Parathyroid adenoma (tissue), 2 donors: ENCODE measurements at regions not wholly inside any gene's neighbourhood (a gene's known extent, or its start where the extent isn't known, plus 50 kb on each side); places are given as distances from the start of the nearest gene placed in this dataset.

Experiments
- H2AFZ ChIP-seq: fragments of 300-600 bp; sonication (generic); one replicate; pipeline ENCODE4 v1.7.0; 2017; ENCODE audit warnings: antibody characterized with exemption, mild to moderate bottlenecking
- H3K27ac ChIP-seq: fragments of 300-600 bp; sonication (generic); one replicate; pipeline ENCODE4 v1.7.0; 2017
- H3K27me3 ChIP-seq: fragments of 300-600 bp; sonication (generic); one replicate; pipeline ENCODE4 v1.7.0; 2017; ENCODE audit warnings: low read length; ENCODE audit not compliant: control insufficient read depth, insufficient read depth
- H3K36me3 ChIP-seq: fragments of 300-600 bp; sonication (generic); one replicate; pipeline ENCODE4 v1.7.0; 2017; ENCODE audit warnings: low read length; ENCODE audit not compliant: control insufficient read depth, insufficient read depth
- H3K4me1 ChIP-seq: fragments of 300-600 bp; sonication (generic); one replicate; pipeline ENCODE4 v1.7.0; 2017; ENCODE audit warnings: control low read depth
- H3K4me2 ChIP-seq: fragments of 300-600 bp; sonication (generic); one replicate; pipeline ENCODE4 v1.7.0; 2017; ENCODE audit warnings: low read length
- H3K4me3 ChIP-seq: fragments of 300-600 bp; sonication (generic); one replicate; pipeline ENCODE4 v1.7.0; 2017; ENCODE audit warnings: low read depth, low read length
- H3K79me2 ChIP-seq: fragments of 300-600 bp; sonication (generic); one replicate; pipeline ENCODE4 v1.7.0; 2017; ENCODE audit warnings: control low read depth
- H3K9ac ChIP-seq: fragments of 300-600 bp; sonication (generic); one replicate; pipeline ENCODE4 v1.7.0; 2017; ENCODE audit warnings: mild to moderate bottlenecking
- H3K9me3 ChIP-seq: fragments of 300-600 bp; sonication (generic); one replicate; pipeline ENCODE4 v1.7.0; 2017; ENCODE audit warnings: low read length; ENCODE audit not compliant: control insufficient read depth
- CTCF ChIP-seq: fragments of 300-600 bp; sonication (generic); IDR thresholded peaks from one replicate; pipeline ENCODE4 v1.7.0; 2017; ENCODE audit warnings: antibody characterized with exemption, mild to moderate bottlenecking
- donor health status: primary hyperparathyroidism.

- Histone ChIP-seq H3K4me2 (no peak overlapping the region), H3K4me3 (no peak overlapping the region), H3K4me1 (no peaks in the 10 kb centered on the region), H3K36me3 (no peaks in the 10 kb centered on the region), H3K27ac (no peak overlapping the region), H3K27me3 (no peaks in the 10 kb centered on the region), H3K9ac (no peak overlapping the region), H3K9me3 (no peaks in the 10 kb centered on the region), H2AFZ (no peak overlapping the region), H3K79me2 (no peaks in the 10 kb centered on the region)
- TF ChIP-seq CTCF, result no peak
Observed at GRCh38 chr2:589281-590130, 87.7 kb downstream of the TMEM18 start.

- Histone ChIP-seq H3K27me3 (no peaks in the 10 kb centered on the region), H3K36me3 (no peaks in the 10 kb centered on the region), H3K27ac (no peak overlapping the region)
Observed at GRCh38 chr2:588074-588645, 89.0 kb downstream of the TMEM18 start.

GRCh38 chr2:587087-587960, 89.9 kb downstream of the TMEM18 start:
- H3K4me2 ChIP-seq, result no peak overlapping the region
- no peaks in the 10 kb centered on the region for H3K36me3 ChIP-seq
- TF ChIP-seq CTCF, result no peak
- no peak overlapping the region for H3K27ac ChIP-seq
- H3K4me1 ChIP-seq, result no peaks in the 10 kb centered on the region
- no peaks in the 10 kb centered on the region for H3K79me2 ChIP-seq
- H3K9ac ChIP-seq, result no peak overlapping the region
- H3K27me3 ChIP-seq, result no peaks in the 10 kb centered on the region
- no peak overlapping the region for H2AFZ ChIP-seq
- H3K4me3 ChIP-seq, result no peak overlapping the region
- H3K9me3 ChIP-seq, result no peaks in the 10 kb centered on the region

More at GRCh38 chr2:588074-588645, 89.0 kb downstream of the TMEM18 start:
- Histone ChIP-seq H3K4me1 (no peaks in the 10 kb centered on the region), H3K4me3 (no peak overlapping the region), H2AFZ (no peak overlapping the region), H3K79me2 (no peaks in the 10 kb centered on the region), H3K9me3 (no peaks in the 10 kb centered on the region), H3K9ac (no peak overlapping the region), H3K4me2 (no peak overlapping the region)
- no peak for TF ChIP-seq CTCF

GRCh38 chr2:586641-587076, 90.5 kb downstream of the TMEM18 start:
- Histone ChIP-seq H3K27ac (no peak overlapping the region), H3K9ac (no peak overlapping the region), H3K4me1 (no peaks in the 10 kb centered on the region), H3K4me3 (no peak overlapping the region), H2AFZ (no peak overlapping the region), H3K36me3 (no peaks in the 10 kb centered on the region), H3K9me3 (no peaks in the 10 kb centered on the region), H3K4me2 (no peak overlapping the region), H3K79me2 (no peaks in the 10 kb centered on the region), H3K27me3 (no peaks in the 10 kb centered on the region)
- TF ChIP-seq CTCF, result no peak
